ENCODE measurements at regions not wholly inside any gene's neighbourhood (a gene's known extent, or its start where the extent isn't known, plus 50 kb on each side); places are given as distances from the start of the nearest gene placed in this dataset.

DNA sequence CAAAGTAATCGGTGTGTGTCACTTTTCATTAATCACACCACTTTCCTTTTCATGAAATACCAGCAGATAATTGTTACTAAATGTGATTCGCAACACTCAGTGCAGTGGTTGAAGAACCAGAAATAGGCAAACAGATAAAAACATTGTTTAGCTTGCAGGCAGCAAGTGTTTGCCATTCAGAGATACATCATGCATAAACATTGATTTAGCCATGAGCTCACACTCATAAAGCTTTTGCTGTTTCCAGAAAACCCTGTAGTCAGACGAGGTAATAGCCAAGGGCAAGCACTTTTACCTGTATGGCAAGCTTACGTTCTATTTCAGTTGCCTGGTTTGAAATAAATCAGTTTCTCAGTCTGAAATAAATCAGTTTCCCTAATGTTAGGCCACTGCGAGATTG, 542.0 kb upstream of the TENM3 start:
- Histone ChIP-seq H3K4me1 (ENCODE audit: control insufficient read depth, insufficient read depth, low read length) (no peaks in the 10 kb centered on the region), H3K27me3 (ENCODE audit: control insufficient read depth, insufficient read depth, low read length) (no peaks in the 10 kb centered on the region), H3K9me3 (ENCODE audit: control insufficient read depth, insufficient read depth, low read length) (no peaks in the 10 kb centered on the region), H3K27ac (ENCODE audit: low read depth, low read length) (no peak overlapping the region), H3K36me3 (ENCODE audit: control insufficient read depth, insufficient read depth, low read length) (no peaks in the 10 kb centered on the region), H3K4me3 (ENCODE audit: low read depth, low read length) (no peak overlapping the region)
- WGBS (ENCODE audit: insufficient coverage): 33% methylated on average over 1 of the region's 5 CpGs
- no peak for DNase-seq (ENCODE audit: low read depth in 4 of 6, low spot score in 6 of 6)

DNA sequence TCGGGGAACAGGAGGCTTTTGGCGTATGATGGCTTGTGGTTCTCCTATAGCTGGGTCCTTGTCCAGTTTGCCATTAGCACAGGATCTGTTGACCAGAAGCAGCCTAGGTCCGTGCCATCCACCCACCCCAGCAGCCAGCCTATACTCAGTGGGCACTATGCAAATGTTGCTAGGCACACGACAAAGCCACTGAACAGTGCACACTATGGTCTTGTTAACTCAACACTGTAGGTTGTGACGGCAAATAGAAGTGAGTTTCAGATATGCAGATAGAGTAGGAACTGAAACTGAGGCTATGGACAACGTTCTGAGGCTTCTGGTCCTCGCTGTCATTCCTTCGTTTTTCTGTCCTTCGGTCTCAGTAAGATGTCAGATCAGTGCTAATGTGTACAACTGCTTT, 541.3 kb upstream of the TENM3 start:
- Histone ChIP-seq H3K4me1 (ENCODE audit: control insufficient read depth, insufficient read depth, low read length) (no peaks in the 10 kb centered on the region), H3K9me3 (ENCODE audit: control insufficient read depth, insufficient read depth, low read length) (no peaks in the 10 kb centered on the region), H3K27me3 (ENCODE audit: control insufficient read depth, insufficient read depth, low read length) (no peaks in the 10 kb centered on the region), H3K27ac (ENCODE audit: low read depth, low read length) (no peak overlapping the region), H3K36me3 (ENCODE audit: control insufficient read depth, insufficient read depth, low read length) (no peaks in the 10 kb centered on the region), H3K4me3 (ENCODE audit: low read depth, low read length) (no peak overlapping the region)
- 77% methylated on average over 5 of the region's 9 CpGs for WGBS (ENCODE audit: insufficient coverage)
- no peak for DNase-seq (ENCODE audit: low read depth in 4 of 6, low spot score in 6 of 6)

DNA sequence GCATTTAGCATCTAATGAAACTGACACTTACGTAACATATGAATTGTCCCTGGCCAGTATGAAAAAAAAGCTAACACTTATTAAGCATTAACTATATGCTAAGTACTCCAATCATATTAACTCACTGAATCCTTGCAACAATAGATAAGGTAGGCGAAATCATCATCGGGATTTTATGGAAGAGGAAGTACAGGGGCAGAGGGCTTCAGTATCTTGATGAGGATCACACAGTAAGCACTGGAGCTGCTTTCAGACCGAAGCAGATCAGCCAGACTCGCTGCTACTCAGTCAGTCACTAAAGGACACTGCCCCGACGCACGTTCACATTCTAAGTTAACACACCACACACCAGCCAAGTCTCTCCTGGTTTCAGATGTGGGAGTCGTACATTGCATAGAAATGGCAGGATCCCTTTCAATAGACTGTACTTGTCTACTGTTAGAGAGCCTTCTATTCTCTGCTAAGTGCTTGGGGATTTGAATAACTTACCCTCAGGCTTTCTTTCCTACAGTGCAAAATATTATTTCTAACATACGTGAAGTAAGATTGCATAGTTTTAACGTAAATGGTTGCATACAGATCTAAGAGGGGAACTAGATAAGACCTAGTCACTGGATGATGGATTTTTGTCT, 540.2 kb upstream of the TENM3 start:
- DNase-seq (ENCODE audit: low read depth in 4 of 6, low spot score in 6 of 6): no peak

DNA sequence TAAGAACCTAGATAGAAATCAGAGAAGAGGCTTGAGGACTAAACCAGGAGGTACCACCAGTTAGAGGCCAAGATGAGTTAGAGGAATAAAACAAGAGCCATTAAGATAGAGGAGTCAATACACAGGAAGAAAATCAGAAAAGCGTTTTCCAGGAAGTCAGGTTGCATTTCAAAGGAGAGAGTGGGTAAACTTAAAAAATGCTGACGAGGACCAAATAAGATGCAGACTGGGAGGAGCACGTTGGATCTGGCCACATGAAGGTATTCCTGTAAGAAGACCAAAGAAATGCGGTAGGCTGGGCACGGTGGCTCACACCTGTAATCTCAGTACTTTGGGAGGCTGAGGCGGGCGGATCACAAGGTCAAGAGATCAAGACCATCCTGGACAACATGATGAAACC, 533.1 kb upstream of the TENM3 start:
- DNase-seq (ENCODE audit: low read depth in 4 of 6, low spot score in 6 of 6): no peak
- Histone ChIP-seq H3K4me3 (ENCODE audit: low read depth, low read length) (no peak overlapping the region), H3K27me3 (ENCODE audit: control insufficient read depth, insufficient read depth, low read length) (no peaks in the 10 kb centered on the region), H3K36me3 (ENCODE audit: control insufficient read depth, insufficient read depth, low read length) (no peaks in the 10 kb centered on the region), H3K9me3 (ENCODE audit: control insufficient read depth, insufficient read depth, low read length) (no peaks in the 10 kb centered on the region), H3K27ac (ENCODE audit: low read depth, low read length) (no peak overlapping the region), H3K4me1 (ENCODE audit: control insufficient read depth, insufficient read depth, low read length) (no peaks in the 10 kb centered on the region)
- 96% methylated on average over 5 of the region's 7 CpGs for WGBS (ENCODE audit: insufficient coverage)

More for the DNA sequence above, 540.2 kb upstream of the TENM3 start:
- Histone ChIP-seq H3K27me3 (ENCODE audit: control insufficient read depth, insufficient read depth, low read length) (no peaks in the 10 kb centered on the region), H3K36me3 (ENCODE audit: control insufficient read depth, insufficient read depth, low read length) (no peaks in the 10 kb centered on the region), H3K9me3 (ENCODE audit: control insufficient read depth, insufficient read depth, low read length) (no peaks in the 10 kb centered on the region), H3K4me1 (ENCODE audit: control insufficient read depth, insufficient read depth, low read length) (no peaks in the 10 kb centered on the region), H3K27ac (ENCODE audit: low read depth, low read length) (no peak overlapping the region), H3K4me3 (ENCODE audit: low read depth, low read length) (no peak overlapping the region)
- no CpG with 5 or more reads among the region's 11 CpGs for WGBS (ENCODE audit: insufficient coverage)

DNA sequence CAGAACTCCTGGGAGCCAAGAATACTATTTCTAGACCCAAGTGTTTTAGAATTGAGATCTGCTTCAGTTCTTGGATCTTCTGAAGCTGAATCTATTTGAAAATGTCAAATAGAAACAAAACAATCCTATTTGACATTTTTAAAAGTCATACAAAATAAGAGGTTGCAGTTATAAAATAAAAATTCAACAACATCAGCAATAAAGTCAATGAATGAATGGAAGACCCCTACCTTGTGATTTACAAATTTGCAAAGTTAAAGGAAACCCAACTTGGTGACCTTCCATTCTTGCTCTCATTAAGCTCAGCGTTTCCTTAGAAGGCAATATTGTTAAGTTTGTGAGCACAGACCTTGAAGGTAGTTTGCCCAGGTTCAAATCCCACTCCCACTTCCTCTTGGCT, 531.8 kb upstream of the TENM3 start:
- H3K36me3 ChIP-seq (ENCODE audit: control insufficient read depth, insufficient read depth, low read length): no peaks in the 10 kb centered on the region
- WGBS (ENCODE audit: insufficient coverage): no CpG with 5 or more reads among the region's 1 CpG
- no peak overlapping the region for H3K4me3 ChIP-seq (ENCODE audit: low read depth, low read length)
- no peak overlapping the region for H3K27ac ChIP-seq (ENCODE audit: low read depth, low read length)
- H3K9me3 ChIP-seq (ENCODE audit: control insufficient read depth, insufficient read depth, low read length): no peaks in the 10 kb centered on the region
- H3K4me1 ChIP-seq (ENCODE audit: control insufficient read depth, insufficient read depth, low read length): no peaks in the 10 kb centered on the region
- no peak for DNase-seq (ENCODE audit: low read depth in 4 of 6, low spot score in 6 of 6)
- no peaks in the 10 kb centered on the region for H3K27me3 ChIP-seq (ENCODE audit: control insufficient read depth, insufficient read depth, low read length)

DNA sequence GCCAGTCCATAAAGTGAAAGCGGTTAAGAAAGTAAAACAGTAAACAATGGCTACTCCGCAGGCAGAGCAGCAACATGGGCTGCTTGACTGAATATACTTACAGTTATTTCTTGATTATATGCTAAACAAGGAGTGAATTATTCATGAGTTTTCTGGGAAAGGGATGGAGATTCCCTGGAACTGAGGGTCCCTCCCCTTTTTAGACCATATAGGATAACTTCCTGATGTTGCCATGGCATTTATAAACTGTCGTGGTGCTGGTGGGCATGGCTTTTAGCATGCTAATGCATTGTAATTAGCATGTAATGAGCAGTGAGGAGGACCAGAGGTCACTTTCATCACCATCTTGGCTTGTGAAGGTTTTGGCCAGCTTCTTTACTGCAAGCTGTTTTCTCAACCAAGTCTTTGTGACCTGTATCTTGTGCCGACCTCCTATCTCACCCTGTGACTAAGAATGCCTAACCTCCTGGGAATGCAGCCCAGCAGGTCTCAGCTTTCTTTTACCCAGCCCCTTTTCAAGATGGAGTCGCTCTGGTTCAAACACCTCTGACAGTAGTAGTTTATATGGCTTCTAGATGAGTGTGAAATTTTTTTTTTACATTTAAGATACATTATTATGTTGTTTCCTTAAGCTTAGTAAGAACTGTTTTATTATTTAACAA, 514.8 kb upstream of the TENM3 start:
- H3K9me3 ChIP-seq (ENCODE audit: control insufficient read depth, insufficient read depth, low read length): no peaks in the 10 kb centered on the region
- no peak for DNase-seq (ENCODE audit: low read depth in 4 of 6, low spot score in 6 of 6)
- 35% methylated on average over 2 of the region's 5 CpGs for WGBS (ENCODE audit: insufficient coverage)
- no peak overlapping the region for H3K27ac ChIP-seq (ENCODE audit: low read depth, low read length)
- no peaks in the 10 kb centered on the region for H3K36me3 ChIP-seq (ENCODE audit: control insufficient read depth, insufficient read depth, low read length)
- no peaks in the 10 kb centered on the region for H3K4me1 ChIP-seq (ENCODE audit: control insufficient read depth, insufficient read depth, low read length)
- no peak overlapping the region for H3K4me3 ChIP-seq (ENCODE audit: low read depth, low read length)
- H3K27me3 ChIP-seq (ENCODE audit: control insufficient read depth, insufficient read depth, low read length): no peaks in the 10 kb centered on the region

DNA sequence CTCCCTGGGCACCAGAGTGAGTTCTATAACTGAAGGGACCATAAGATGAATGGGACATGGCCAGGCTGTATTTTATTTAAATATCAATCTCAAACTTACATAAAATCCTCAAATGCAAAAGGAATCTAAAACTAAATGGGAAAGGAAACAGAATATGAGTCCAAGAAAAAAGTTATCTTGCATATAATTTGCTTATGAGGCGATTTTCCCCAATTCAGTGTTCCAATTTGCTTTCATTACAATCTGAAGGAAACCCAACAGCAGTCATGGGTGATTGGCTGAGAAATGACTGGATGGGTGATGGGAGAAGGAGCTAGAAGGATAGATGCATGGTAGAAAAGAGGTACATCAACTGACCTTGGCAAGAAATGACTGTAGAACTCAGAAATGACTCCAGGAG, 511.3 kb upstream of the TENM3 start:
- DNase-seq (ENCODE audit: low read depth in 4 of 6, low spot score in 6 of 6): no peak
- Histone ChIP-seq H3K4me1 (ENCODE audit: control insufficient read depth, insufficient read depth, low read length) (no peaks in the 10 kb centered on the region), H3K27ac (ENCODE audit: low read depth, low read length) (no peak overlapping the region), H3K9me3 (ENCODE audit: control insufficient read depth, insufficient read depth, low read length) (no peaks in the 10 kb centered on the region), H3K4me3 (ENCODE audit: low read depth, low read length) (no peak overlapping the region), H3K36me3 (ENCODE audit: control insufficient read depth, insufficient read depth, low read length) (no peaks in the 10 kb centered on the region), H3K27me3 (ENCODE audit: control insufficient read depth, insufficient read depth, low read length) (no peaks in the 10 kb centered on the region)
- no CpG with 5 or more reads among the region's 1 CpG for WGBS (ENCODE audit: insufficient coverage)

DNA sequence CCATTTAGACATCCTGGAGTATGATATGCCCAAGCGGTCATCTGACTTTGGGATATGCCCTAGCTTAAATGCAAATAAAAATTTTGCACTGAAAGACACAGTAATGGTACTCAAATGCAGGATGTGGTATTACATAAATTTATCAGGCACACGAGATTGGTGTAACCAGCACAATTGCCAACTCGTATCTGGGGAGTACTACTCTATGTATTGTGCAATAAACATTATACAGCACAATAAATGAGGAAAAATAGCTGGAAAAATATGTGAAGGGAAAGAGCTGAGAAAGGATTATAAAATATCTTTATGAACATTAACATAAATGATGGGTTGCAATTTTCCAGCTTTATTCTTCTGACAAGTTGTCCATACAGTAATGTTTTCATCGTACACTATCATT, 505.5 kb upstream of the TENM3 start:
- Histone ChIP-seq H3K4me3 (ENCODE audit: low read depth, low read length) (no peak overlapping the region), H3K36me3 (ENCODE audit: control insufficient read depth, insufficient read depth, low read length) (no peaks in the 10 kb centered on the region), H3K27me3 (ENCODE audit: control insufficient read depth, insufficient read depth, low read length) (no peaks in the 10 kb centered on the region), H3K9me3 (ENCODE audit: control insufficient read depth, insufficient read depth, low read length) (no peaks in the 10 kb centered on the region), H3K4me1 (ENCODE audit: control insufficient read depth, insufficient read depth, low read length) (no peaks in the 10 kb centered on the region), H3K27ac (ENCODE audit: low read depth, low read length) (no peak overlapping the region)
- no CpG with 5 or more reads among the region's 4 CpGs for WGBS (ENCODE audit: insufficient coverage)
- no peak for DNase-seq (ENCODE audit: low read depth in 4 of 6, low spot score in 6 of 6)

DNA sequence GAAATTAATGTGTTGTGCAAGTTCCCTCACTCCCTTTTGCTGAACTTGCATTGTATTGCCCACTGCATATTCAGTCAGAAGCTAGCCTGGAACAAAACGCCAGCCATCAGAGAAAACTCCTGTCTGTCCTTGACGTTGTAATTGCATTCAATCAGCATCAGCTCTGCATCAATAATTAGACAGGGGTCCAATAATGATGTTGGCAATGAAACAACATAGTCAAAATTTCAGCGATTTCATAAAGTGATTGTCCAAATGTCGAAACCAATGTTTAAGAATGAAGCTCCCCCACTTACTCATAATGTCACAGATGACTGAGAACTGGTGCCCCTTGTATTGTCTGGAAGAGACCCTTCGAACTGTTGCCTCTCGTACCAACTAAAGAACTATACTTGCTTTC, 504.2 kb upstream of the TENM3 start:
- Histone ChIP-seq H3K4me1 (ENCODE audit: control insufficient read depth, insufficient read depth, low read length) (no peaks in the 10 kb centered on the region), H3K4me3 (ENCODE audit: low read depth, low read length) (no peak overlapping the region), H3K36me3 (ENCODE audit: control insufficient read depth, insufficient read depth, low read length) (no peaks in the 10 kb centered on the region), H3K27ac (ENCODE audit: low read depth, low read length) (no peak overlapping the region), H3K27me3 (ENCODE audit: control insufficient read depth, insufficient read depth, low read length) (no peaks in the 10 kb centered on the region), H3K9me3 (ENCODE audit: control insufficient read depth, insufficient read depth, low read length) (no peaks in the 10 kb centered on the region)
- no peak for DNase-seq (ENCODE audit: low read depth in 4 of 6, low spot score in 6 of 6)
- 71% methylated on average over 4 of the region's 6 CpGs for WGBS (ENCODE audit: insufficient coverage)

DNA sequence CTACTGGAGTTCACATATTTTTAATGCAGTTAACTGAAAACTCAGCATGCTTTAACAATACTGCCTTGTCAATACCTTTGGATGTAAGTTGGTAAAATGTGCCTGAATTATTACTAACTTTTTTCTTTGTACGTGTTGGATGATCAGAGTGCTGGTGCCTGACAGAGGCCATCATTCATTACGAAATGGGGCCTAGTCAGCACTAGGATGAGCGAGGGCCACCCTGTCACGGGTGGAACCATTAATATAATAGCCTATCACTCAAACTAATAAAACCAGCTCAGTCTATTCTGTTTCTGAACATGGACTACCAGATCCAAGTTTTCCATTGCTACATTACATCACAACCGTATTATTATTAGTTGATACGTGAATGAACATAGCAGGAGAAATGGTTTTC, 501.7 kb upstream of the TENM3 start:
- no peaks in the 10 kb centered on the region for H3K36me3 ChIP-seq (ENCODE audit: control insufficient read depth, insufficient read depth, low read length)
- H3K27ac ChIP-seq (ENCODE audit: low read depth, low read length): no peak overlapping the region
- H3K9me3 ChIP-seq (ENCODE audit: control insufficient read depth, insufficient read depth, low read length): no peaks in the 10 kb centered on the region
- H3K27me3 ChIP-seq (ENCODE audit: control insufficient read depth, insufficient read depth, low read length): no peaks in the 10 kb centered on the region
- no peaks in the 10 kb centered on the region for H3K4me1 ChIP-seq (ENCODE audit: control insufficient read depth, insufficient read depth, low read length)
- DNase-seq (ENCODE audit: low read depth in 4 of 6, low spot score in 6 of 6): no peak
- no peak overlapping the region for H3K4me3 ChIP-seq (ENCODE audit: low read depth, low read length)
- 90% methylated on average over 2 of the region's 6 CpGs for WGBS (ENCODE audit: insufficient coverage)

Data from spinal cord (tissue), 9 donors.